OCI-LY1 (cell line): ENCODE measurements at regions not wholly inside any gene's neighbourhood (a gene's known extent, or its start where the extent isn't known, plus 50 kb on each side); places are given as distances from the start of the nearest gene placed in this dataset.

Experiments
- H2AFZ ChIP-seq: fragments of 200-600 bp; sonication (generic), shearing (Covaris generic); 2 replicates; pipeline ENCODE4 v1.6.0; 2014; ENCODE audit warnings: antibody characterized with exemption, mild to moderate bottlenecking, low read length
- H3F3A ChIP-seq: fragments of 200-600 bp; sonication (generic), shearing (Covaris generic); 2 replicates; pipeline ENCODE4 v1.6.0; 2014; ENCODE audit warnings: mild to moderate bottlenecking, antibody characterized with exemption, low read length, moderate library complexity; ENCODE audit not compliant: insufficient read depth
- H3K27ac ChIP-seq: fragments of 200-600 bp; sonication (generic); 2 replicates; pipeline ENCODE4 v1.5.1; 2014; ENCODE audit warnings: low read length, mixed run types, mild to moderate bottlenecking, low read depth; ENCODE audit not compliant: poor library complexity, severe bottlenecking
- H3K27me3 ChIP-seq: fragments of 200-600 bp; sonication (generic); 2 replicates; pipeline ENCODE4 v1.6.0; 2014; ENCODE audit warnings: antibody characterized with exemption, mild to moderate bottlenecking, low read length, moderate library complexity; ENCODE audit not compliant: insufficient read depth
- H3K36me3 ChIP-seq: fragments of 200-600 bp; sonication (generic); 2 replicates; pipeline ENCODE4 v1.6.1; 2014; ENCODE audit warnings: mild to moderate bottlenecking, antibody characterized with exemption, low read length, moderate library complexity, mixed read lengths; ENCODE audit not compliant: insufficient read depth
- H3K4me1 ChIP-seq: fragments of 200-600 bp; sonication (generic); 2 replicates; pipeline ENCODE4 v1.5.1; 2014; ENCODE audit warnings: mild to moderate bottlenecking, low read length, moderate library complexity; ENCODE audit not compliant: insufficient read depth, severe bottlenecking
- H3K4me2 ChIP-seq: fragments of 200-600 bp; sonication (generic), shearing (Covaris generic); 2 replicates; pipeline ENCODE4 v1.6.1; 2014; ENCODE audit warnings: low read length
- H3K4me3 ChIP-seq: fragments of 200-600 bp; sonication (generic); 2 replicates; pipeline ENCODE4 v1.5.1; 2014; ENCODE audit warnings: low read length, low read depth, mild to moderate bottlenecking, mixed read lengths; ENCODE audit not compliant: poor library complexity, severe bottlenecking
- H3K79me2 ChIP-seq: fragments of 200-600 bp; shearing (Covaris generic); 2 replicates; pipeline ENCODE4 v1.6.1; 2016; ENCODE audit warnings: mixed run types, low read length, mixed read lengths; ENCODE audit not compliant: insufficient read depth
- H3K9ac ChIP-seq: fragments of 200-600 bp; sonication (generic), shearing (Covaris generic); 2 replicates; pipeline ENCODE4 v1.6.1; 2014; ENCODE audit warnings: mild to moderate bottlenecking, low read length, mixed read lengths
- H3K9me2 ChIP-seq: fragments of 200-600 bp; sonication (generic), shearing (Covaris generic); 2 replicates; pipeline ENCODE4 v1.6.1; 2014; ENCODE audit warnings: low read depth, mild to moderate bottlenecking, low read length, mixed read lengths
- H3K9me3 ChIP-seq: fragments of 200-600 bp; shearing (Covaris generic); 2 replicates; pipeline ENCODE4 v1.6.1; 2014; ENCODE audit warnings: low read length, mixed read lengths
- H4K20me1 ChIP-seq: fragments of 200-600 bp; sonication (generic), shearing (Covaris generic); 2 replicates; pipeline ENCODE4 v1.6.0; 2016; ENCODE audit warnings: mild to moderate bottlenecking, low read length; ENCODE audit not compliant: insufficient read depth
- CTCF ChIP-seq: fragments of 200-600 bp; sonication (generic), shearing (Covaris generic); IDR thresholded peaks from 2 replicates; pipeline ENCODE4 v1.5.1; 2017; ENCODE audit warnings: mild to moderate bottlenecking, antibody characterized with exemption, low read length, moderate library complexity, mixed read lengths
- EZH2 ChIP-seq: fragments of 200-600 bp; sonication (generic), shearing (Covaris generic); IDR thresholded peaks from 2 replicates; pipeline ENCODE4 v1.8.0; 2017; ENCODE audit warnings: borderline replicate concordance, mixed run types, mild to moderate bottlenecking, antibody characterized with exemption, low read length, moderate library complexity, mixed read lengths

GRCh38 chr11:29200791-29201562 is 815.9 kb downstream of the KCNA4 start:
- no peak overlapping the region for H2AFZ ChIP-seq
- H3K79me2 ChIP-seq = no peaks in the 10 kb centered on the region
- H3K9me2 ChIP-seq = no peaks in the 10 kb centered on the region
- H3F3A ChIP-seq = no peaks in the 10 kb centered on the region
- no peaks in the 10 kb centered on the region for H3K36me3 ChIP-seq
- no peak overlapping the region for H3K27ac ChIP-seq
- TF ChIP-seq CTCF (no peak), EZH2 (no peak)
- H3K4me2 ChIP-seq = no peak overlapping the region
- H3K9me3 ChIP-seq = no peaks in the 10 kb centered on the region
- no peak overlapping the region for H3K4me3 ChIP-seq
- H3K9ac ChIP-seq = no peak overlapping the region
- H3K27me3 ChIP-seq = no peaks in the 10 kb centered on the region
- no peaks in the 10 kb centered on the region for H4K20me1 ChIP-seq
- H3K4me1 ChIP-seq = no peaks in the 10 kb centered on the region

GRCh38 chr11:29190313-29190712 is 826.5 kb downstream of the KCNA4 start:
- H3K79me2 ChIP-seq = no peaks in the 10 kb centered on the region
- no peaks in the 10 kb centered on the region for H3K4me1 ChIP-seq
- H3K4me2 ChIP-seq = no peak overlapping the region
- no peaks in the 10 kb centered on the region for H4K20me1 ChIP-seq
- no peaks in the 10 kb centered on the region for H3K9me3 ChIP-seq
- no peak overlapping the region for H3K9ac ChIP-seq
- TF ChIP-seq EZH2 (no peak), CTCF (no peak)
- no peaks in the 10 kb centered on the region for H3K27me3 ChIP-seq
- H3K9me2 ChIP-seq = no peaks in the 10 kb centered on the region
- no peak overlapping the region for H3K4me3 ChIP-seq
- no peak overlapping the region for H2AFZ ChIP-seq
- no peaks in the 10 kb centered on the region for H3K36me3 ChIP-seq
- no peak overlapping the region for H3K27ac ChIP-seq
- no peaks in the 10 kb centered on the region for H3F3A ChIP-seq

- Histone ChIP-seq H2AFZ (no peak overlapping the region), H3K9me2 (no peaks in the 10 kb centered on the region), H4K20me1 (no peaks in the 10 kb centered on the region), H3K36me3 (no peaks in the 10 kb centered on the region), H3K27ac (no peak overlapping the region), H3K4me1 (no peaks in the 10 kb centered on the region), H3F3A (no peaks in the 10 kb centered on the region), H3K79me2 (no peaks in the 10 kb centered on the region), H3K4me3 (no peak overlapping the region), H3K4me2 (no peak overlapping the region), H3K27me3 (no peaks in the 10 kb centered on the region), H3K9ac (no peak overlapping the region), H3K9me3 (no peaks in the 10 kb centered on the region)
- TF ChIP-seq CTCF (no peak), EZH2 (no peak)
Observed at GRCh38 chr11:29187215-29187614, 829.6 kb downstream of the KCNA4 start.
